ENCODE measurements at regions not wholly inside any gene's neighbourhood (a gene's known extent, or its start where the extent isn't known, plus 50 kb on each side); places are given as distances from the start of the nearest gene placed in this dataset.

DNA sequence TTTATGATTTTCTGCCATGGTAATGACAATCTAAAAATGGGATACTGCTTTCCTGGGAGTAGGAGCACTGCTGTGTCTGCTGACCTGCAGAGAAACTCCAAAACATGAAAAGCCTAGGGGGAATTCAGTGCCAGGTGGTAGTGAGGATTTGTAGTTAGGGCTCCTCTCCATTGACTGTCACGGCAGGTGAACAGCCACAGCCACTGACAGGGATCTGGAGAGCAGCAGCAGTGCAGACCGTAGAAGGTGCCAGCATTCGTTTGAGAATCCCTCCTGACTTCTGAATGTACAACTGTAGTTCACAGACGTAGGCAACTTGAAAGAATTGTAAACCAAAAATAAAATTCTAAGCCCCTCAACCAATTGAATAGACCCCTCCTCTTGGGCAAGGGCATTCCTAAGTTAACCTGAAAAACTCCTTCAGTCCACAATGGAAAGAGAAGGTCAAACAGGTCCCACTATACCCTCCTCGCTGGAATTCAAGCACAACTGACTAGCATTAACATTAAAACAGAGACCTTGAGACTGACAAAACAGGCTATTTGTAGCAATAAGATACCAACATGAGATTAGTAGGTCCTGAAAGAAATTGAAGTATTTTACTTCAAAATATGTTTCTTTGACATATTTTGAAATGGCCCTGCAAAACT, 1328.8 kb downstream of the OLFM4 start:
- no peak overlapping the region for H3K4me3 Mint-ChIP-seq
- H3K27ac Mint-ChIP-seq, result no peak overlapping the region

DNA sequence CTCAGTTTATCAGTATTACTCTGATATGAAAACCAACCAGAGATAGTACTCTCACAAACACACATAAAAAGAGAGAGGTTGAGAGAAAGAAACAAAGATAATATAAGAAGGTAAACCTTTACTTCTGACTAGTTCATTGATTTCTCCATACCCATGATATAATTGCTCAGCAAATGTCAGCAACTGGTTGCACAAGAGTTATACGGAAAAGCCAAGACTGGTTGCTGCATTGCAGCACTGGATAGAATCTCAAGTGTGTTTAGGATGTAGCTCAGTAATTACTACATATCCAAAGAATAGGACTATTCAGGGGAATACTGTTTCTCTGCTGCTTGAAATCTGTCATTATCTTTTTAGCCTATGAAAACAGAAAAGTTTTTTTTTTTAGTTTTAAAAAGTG, 1332.8 kb downstream of the OLFM4 start:
- H3K4me3 Mint-ChIP-seq, result no peak overlapping the region
- peaks cover 20% of the 10 kb centered on the region for H3K9me3 Mint-ChIP-seq
- H3K27ac Mint-ChIP-seq, result no peak overlapping the region
- no peaks in the 10 kb centered on the region for H3K36me3 Mint-ChIP-seq (ENCODE audit: low read depth)
- DNase-seq (ENCODE audit: low spot score), result no peak
- H3K4me1 Mint-ChIP-seq (ENCODE audit: low read depth), result no peaks in the 10 kb centered on the region
- H3K27me3 Mint-ChIP-seq (ENCODE audit: low read depth), result no peaks in the 10 kb centered on the region

More for the DNA sequence above, 1328.8 kb downstream of the OLFM4 start:
- H3K4me1 Mint-ChIP-seq (ENCODE audit: low read depth), result no peaks in the 10 kb centered on the region
- H3K36me3 Mint-ChIP-seq (ENCODE audit: low read depth), result no peaks in the 10 kb centered on the region
- DNase-seq (ENCODE audit: low spot score), result no peak
- no peaks in the 10 kb centered on the region for H3K27me3 Mint-ChIP-seq (ENCODE audit: low read depth)
- peaks cover 37% of the 10 kb centered on the region for H3K9me3 Mint-ChIP-seq

DNA sequence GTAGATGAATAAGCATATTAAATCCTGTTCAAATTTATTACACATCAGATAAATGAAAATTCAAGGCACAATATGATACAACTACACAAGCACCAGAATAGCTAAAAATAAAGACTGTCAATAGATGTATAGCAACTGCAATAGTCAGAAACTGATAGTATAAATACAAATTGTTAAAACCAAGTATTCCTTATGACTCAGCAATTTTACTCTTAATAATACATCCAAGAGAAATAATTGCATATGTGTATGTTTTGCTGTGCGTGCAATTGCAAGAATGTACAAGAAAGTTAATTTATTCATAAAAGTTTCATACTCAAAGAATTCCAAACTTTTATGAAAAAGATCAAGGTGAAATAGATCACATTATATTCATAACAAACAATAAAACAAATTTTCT, 1338.1 kb downstream of the OLFM4 start:
- H3K27me3 Mint-ChIP-seq (ENCODE audit: low read depth), result no peaks in the 10 kb centered on the region
- no peaks in the 10 kb centered on the region for H3K4me1 Mint-ChIP-seq (ENCODE audit: low read depth)
- H3K4me3 Mint-ChIP-seq, result no peak overlapping the region
- H3K9me3 Mint-ChIP-seq, result peaks cover 29% of the 10 kb centered on the region
- DNase-seq (ENCODE audit: low spot score), result no peak
- H3K27ac Mint-ChIP-seq, result no peak overlapping the region
- H3K36me3 Mint-ChIP-seq (ENCODE audit: low read depth), result no peaks in the 10 kb centered on the region

- no peaks in the 10 kb centered on the region for H3K27me3 Mint-ChIP-seq (ENCODE audit: low read depth)
- no peak for DNase-seq (ENCODE audit: low spot score)
- no peaks in the 10 kb centered on the region for H3K4me1 Mint-ChIP-seq (ENCODE audit: low read depth)
- no peaks in the 10 kb centered on the region for H3K36me3 Mint-ChIP-seq (ENCODE audit: low read depth)
- no peak overlapping the region for H3K4me3 Mint-ChIP-seq
- H3K9me3 Mint-ChIP-seq, result peaks cover 35% of the 10 kb centered on the region
- no peak overlapping the region for H3K27ac Mint-ChIP-seq
Measured at GRCh38 chr13:54367639-54368271, 1339.1 kb downstream of the OLFM4 start.

- Mint-ChIP-seq H3K4me1 (ENCODE audit: low read depth) (no peaks in the 10 kb centered on the region), H3K27me3 (ENCODE audit: low read depth) (no peaks in the 10 kb centered on the region), H3K4me3 (no peak overlapping the region), H3K36me3 (ENCODE audit: low read depth) (no peaks in the 10 kb centered on the region), H3K9me3 (peaks cover 36% of the 10 kb centered on the region), H3K27ac (no peak overlapping the region)
- no peak for DNase-seq (ENCODE audit: low spot score)
Measured at GRCh38 chr13:54368387-54368786, 1339.8 kb downstream of the OLFM4 start.

DNA sequence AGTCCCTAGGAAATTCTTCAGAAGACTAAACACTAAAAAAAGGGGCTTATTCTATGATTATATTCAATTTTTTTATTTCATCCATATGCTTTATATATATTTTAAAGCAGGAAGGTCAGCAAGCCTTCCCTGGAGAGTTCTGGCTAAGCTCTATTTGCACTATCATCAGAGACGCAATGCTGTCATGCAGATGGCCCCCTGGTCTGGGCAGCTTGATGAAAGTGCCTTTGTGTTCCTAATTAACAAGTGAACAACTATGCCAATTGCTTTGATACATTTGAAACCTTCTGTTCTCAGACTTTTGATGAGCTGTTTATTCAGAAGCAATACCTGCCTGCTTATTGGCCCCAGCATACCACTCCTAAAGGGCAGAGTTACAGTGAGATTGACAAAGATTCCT, 1344.6 kb downstream of the OLFM4 start:
- DNase-seq (ENCODE audit: low spot score), result no peak
- Mint-ChIP-seq H3K27ac (no peak overlapping the region), H3K27me3 (ENCODE audit: low read depth) (no peaks in the 10 kb centered on the region), H3K9me3 (peaks cover 47% of the 10 kb centered on the region), H3K36me3 (ENCODE audit: low read depth) (no peaks in the 10 kb centered on the region), H3K4me1 (ENCODE audit: low read depth) (no peaks in the 10 kb centered on the region), H3K4me3 (no peak overlapping the region)

GRCh38 chr13:54379461-54379860, 1350.8 kb downstream of the OLFM4 start:
- no peaks in the 10 kb centered on the region for H3K4me1 Mint-ChIP-seq (ENCODE audit: low read depth)
- H3K27ac Mint-ChIP-seq, result no peak overlapping the region
- no peaks in the 10 kb centered on the region for H3K36me3 Mint-ChIP-seq (ENCODE audit: low read depth)
- peaks cover 30% of the 10 kb centered on the region for H3K9me3 Mint-ChIP-seq
- no peak for DNase-seq (ENCODE audit: low spot score)
- H3K4me3 Mint-ChIP-seq, result no peak overlapping the region
- no peaks in the 10 kb centered on the region for H3K27me3 Mint-ChIP-seq (ENCODE audit: low read depth)

GRCh38 chr13:54383604-54384003, 1355.0 kb downstream of the OLFM4 start:
- Mint-ChIP-seq H3K4me3 (no peak overlapping the region), H3K36me3 (ENCODE audit: low read depth) (no peaks in the 10 kb centered on the region), H3K9me3 (peaks cover 33% of the 10 kb centered on the region), H3K27me3 (ENCODE audit: low read depth) (no peaks in the 10 kb centered on the region), H3K4me1 (ENCODE audit: low read depth) (no peaks in the 10 kb centered on the region), H3K27ac (no peak overlapping the region)
- no peak for DNase-seq (ENCODE audit: low spot score)

- peaks cover 39% of the 10 kb centered on the region for H3K9me3 Mint-ChIP-seq
- no peak for DNase-seq (ENCODE audit: low spot score)
- H3K27me3 Mint-ChIP-seq (ENCODE audit: low read depth), result no peaks in the 10 kb centered on the region
- no peaks in the 10 kb centered on the region for H3K4me1 Mint-ChIP-seq (ENCODE audit: low read depth)
- H3K4me3 Mint-ChIP-seq, result no peak overlapping the region
- no peak overlapping the region for H3K27ac Mint-ChIP-seq
- no peaks in the 10 kb centered on the region for H3K36me3 Mint-ChIP-seq (ENCODE audit: low read depth)
Measured at GRCh38 chr13:54387625-54388024, 1359.0 kb downstream of the OLFM4 start.

GRCh38 chr13:54390841-54391240, 1362.2 kb downstream of the OLFM4 start:
- no peak for DNase-seq (ENCODE audit: low spot score)
- Mint-ChIP-seq H3K36me3 (ENCODE audit: low read depth) (no peaks in the 10 kb centered on the region), H3K4me3 (no peak overlapping the region), H3K27me3 (ENCODE audit: low read depth) (no peaks in the 10 kb centered on the region), H3K4me1 (ENCODE audit: low read depth) (no peaks in the 10 kb centered on the region), H3K9me3 (peaks cover 42% of the 10 kb centered on the region), H3K27ac (no peak overlapping the region)

DNA sequence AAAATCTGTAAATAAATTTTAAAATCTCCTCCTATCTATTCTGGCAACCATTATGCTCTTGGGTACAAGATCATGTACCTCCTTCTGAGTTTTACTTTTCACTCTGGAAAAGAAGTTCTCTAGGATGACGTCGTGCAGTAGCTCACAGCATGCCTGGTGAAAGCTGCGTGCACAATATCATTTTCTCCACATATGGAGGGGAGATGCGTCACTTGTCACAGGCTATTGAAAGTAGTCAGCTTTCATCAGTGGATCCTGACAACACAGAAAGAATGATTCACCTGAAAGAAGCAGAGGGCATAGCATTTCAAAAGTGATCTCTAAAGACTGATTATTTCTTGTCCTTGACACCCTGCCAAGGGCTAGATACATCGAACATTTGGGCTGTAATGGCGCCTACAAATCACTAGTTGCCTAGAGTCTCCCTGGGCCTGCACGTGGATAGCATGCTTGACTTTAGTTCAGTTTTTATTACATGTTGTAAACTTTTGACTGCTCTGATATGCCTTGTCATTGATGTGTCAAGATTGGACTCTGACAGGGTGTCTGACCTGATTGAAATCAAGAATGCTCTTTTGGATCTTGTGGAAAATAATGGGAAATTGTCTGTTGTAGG, 1365.6 kb downstream of the OLFM4 start:
- Mint-ChIP-seq H3K36me3 (ENCODE audit: low read depth) (no peaks in the 10 kb centered on the region), H3K4me1 (ENCODE audit: low read depth) (no peaks in the 10 kb centered on the region), H3K27me3 (ENCODE audit: low read depth) (no peaks in the 10 kb centered on the region), H3K9me3 (peaks cover 34% of the 10 kb centered on the region), H3K27ac (no peak overlapping the region), H3K4me3 (no peak overlapping the region)
- no peak for DNase-seq (ENCODE audit: low spot score)

GRCh38 chr13:54394908-54395307, 1366.3 kb downstream of the OLFM4 start:
- no peak overlapping the region for H3K4me3 Mint-ChIP-seq
- H3K27ac Mint-ChIP-seq, result no peak overlapping the region
- no peak for DNase-seq (ENCODE audit: low spot score)
- H3K4me1 Mint-ChIP-seq (ENCODE audit: low read depth), result no peaks in the 10 kb centered on the region
- H3K27me3 Mint-ChIP-seq (ENCODE audit: low read depth), result no peaks in the 10 kb centered on the region
- no peaks in the 10 kb centered on the region for H3K36me3 Mint-ChIP-seq (ENCODE audit: low read depth)
- H3K9me3 Mint-ChIP-seq, result peaks cover 33% of the 10 kb centered on the region

- Mint-ChIP-seq H3K4me1 (ENCODE audit: low read depth) (no peaks in the 10 kb centered on the region), H3K4me3 (no peak overlapping the region), H3K27ac (no peak overlapping the region), H3K27me3 (ENCODE audit: low read depth) (no peaks in the 10 kb centered on the region), H3K36me3 (ENCODE audit: low read depth) (no peaks in the 10 kb centered on the region), H3K9me3 (peaks cover 44% of the 10 kb centered on the region)
- DNase-seq (ENCODE audit: low spot score), result no peak
Measured at GRCh38 chr13:54402495-54402894, 1373.9 kb downstream of the OLFM4 start.

- Mint-ChIP-seq H3K4me1 (ENCODE audit: low read depth) (no peaks in the 10 kb centered on the region), H3K27me3 (ENCODE audit: low read depth) (no peaks in the 10 kb centered on the region), H3K36me3 (ENCODE audit: low read depth) (no peaks in the 10 kb centered on the region), H3K9me3 (peaks cover 33% of the 10 kb centered on the region), H3K27ac (no peak overlapping the region), H3K4me3 (no peak overlapping the region)
- DNase-seq (ENCODE audit: low spot score), result no peak
Measured at GRCh38 chr13:54415753-54416366, 1387.2 kb downstream of the OLFM4 start.

All from T-helper 2 cell treated with Interferon-gamma antibody and Interleukin-4, amounts not matched to agents 5 μg/mL and 100 μg/mL, for 36 hours (primary cell).